ENCODE measurements at regions not wholly inside any gene's neighbourhood (a gene's known extent, or its start where the extent isn't known, plus 50 kb on each side); places are given as distances from the start of the nearest gene placed in this dataset.
"Not testable (repeated sequence)": the region's sequence is repeated elsewhere in the genome, so short reads cannot be mapped to it uniquely, and the experiment has no call there.

DNA sequence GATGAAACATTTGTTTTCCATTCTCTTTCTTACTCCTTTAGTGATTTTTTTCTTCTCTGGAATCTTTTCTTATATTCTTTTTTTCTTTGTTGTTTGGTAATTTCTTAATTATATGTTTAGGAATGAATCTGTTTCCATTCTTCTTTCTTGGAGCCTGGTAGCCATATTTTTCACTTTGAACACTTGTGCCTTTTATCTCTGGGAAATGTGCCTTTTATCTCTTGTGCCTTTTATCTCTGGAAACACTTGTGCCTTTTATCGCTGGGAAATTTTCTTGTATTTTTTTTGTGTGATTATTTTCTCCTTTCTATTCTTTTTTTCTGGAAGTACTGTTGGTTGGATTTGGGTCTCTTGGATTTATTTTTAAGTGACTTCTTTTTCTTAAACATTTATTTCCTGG, 118.2 kb downstream of the LEPR start:
- Mint-ChIP-seq H3K27me3 (no peaks in the 10 kb centered on the region), H3K4me1 (ENCODE audit: unreplicated experiment) (no peaks in the 10 kb centered on the region), H3K4me3 (no peak overlapping the region), H3K36me3 (no peaks in the 10 kb centered on the region), H3K27ac (no peak overlapping the region), H3K9me3 (no peaks in the 10 kb centered on the region)
- no peak for DNase-seq (ENCODE audit: extremely low spot score, unreplicated experiment)
- TF ChIP-seq, protein P1, sequence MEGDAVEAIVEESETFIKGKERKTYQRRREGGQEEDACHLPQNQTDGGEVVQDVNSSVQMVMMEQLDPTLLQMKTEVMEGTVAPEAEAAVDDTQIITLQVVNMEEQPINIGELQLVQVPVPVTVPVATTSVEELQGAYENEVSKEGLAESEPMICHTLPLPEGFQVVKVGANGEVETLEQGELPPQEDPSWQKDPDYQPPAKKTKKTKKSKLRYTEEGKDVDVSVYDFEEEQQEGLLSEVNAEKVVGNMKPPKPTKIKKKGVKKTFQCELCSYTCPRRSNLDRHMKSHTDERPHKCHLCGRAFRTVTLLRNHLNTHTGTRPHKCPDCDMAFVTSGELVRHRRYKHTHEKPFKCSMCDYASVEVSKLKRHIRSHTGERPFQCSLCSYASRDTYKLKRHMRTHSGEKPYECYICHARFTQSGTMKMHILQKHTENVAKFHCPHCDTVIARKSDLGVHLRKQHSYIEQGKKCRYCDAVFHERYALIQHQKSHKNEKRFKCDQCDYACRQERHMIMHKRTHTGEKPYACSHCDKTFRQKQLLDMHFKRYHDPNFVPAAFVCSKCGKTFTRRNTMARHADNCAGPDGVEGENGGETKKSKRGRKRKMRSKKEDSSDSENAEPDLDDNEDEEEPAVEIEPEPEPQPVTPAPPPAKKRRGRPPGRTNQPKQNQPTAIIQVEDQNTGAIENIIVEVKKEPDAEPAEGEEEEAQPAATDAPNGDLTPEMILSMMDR (conservative IDR thresholded peaks at IDR 0.05): no peak

DNA sequence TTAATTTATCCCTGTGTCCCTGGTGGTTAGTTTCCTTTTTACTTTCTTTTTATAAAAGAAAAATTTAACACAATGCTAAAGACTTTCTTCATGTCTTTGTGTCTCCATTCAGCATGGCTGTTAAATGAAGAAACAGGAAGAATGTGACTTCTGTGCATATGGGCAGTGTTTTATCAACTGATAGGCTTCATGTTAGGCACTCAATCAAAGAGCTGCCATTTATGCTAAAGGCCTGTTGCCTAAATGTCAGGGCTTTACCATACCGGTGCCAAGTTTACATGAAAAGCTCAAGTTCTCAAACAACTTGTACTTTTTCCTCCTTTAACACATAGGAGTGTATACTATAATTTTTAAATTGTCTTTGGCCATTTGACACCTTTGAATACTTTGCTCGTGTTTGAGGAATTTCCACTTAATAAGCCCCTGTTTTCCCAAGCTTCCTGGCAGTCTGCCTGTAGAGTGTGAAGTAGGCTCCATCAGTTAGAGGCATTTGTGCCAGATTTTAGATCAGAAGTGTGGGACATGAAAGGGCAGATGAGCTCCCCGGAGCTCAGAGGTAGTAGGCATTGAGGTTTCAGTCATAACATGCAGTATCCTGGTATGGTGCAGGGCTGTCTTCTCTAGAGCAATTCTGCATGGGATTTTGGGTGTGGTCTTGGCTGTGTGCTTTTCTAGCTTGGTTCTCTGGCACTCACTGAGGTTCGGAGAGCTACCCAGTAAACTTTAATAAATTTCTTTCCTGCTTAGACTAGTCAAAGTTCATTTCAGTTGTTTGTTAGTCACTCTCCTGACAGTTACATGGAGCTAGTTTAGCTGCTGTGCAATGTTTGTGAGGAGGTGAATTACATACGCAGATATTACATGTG, 119.0 kb downstream of the LEPR start:
- Mint-ChIP-seq H3K4me3 (no peak overlapping the region), H3K4me1 (ENCODE audit: unreplicated experiment) (no peaks in the 10 kb centered on the region), H3K27ac (no peak overlapping the region), H3K27me3 (no peaks in the 10 kb centered on the region), H3K36me3 (no peaks in the 10 kb centered on the region), H3K9me3 (no peaks in the 10 kb centered on the region)
- DNase-seq (ENCODE audit: extremely low spot score, unreplicated experiment): no peak
- TF ChIP-seq, protein P1 (conservative IDR thresholded peaks at IDR 0.05): no peak

DNA sequence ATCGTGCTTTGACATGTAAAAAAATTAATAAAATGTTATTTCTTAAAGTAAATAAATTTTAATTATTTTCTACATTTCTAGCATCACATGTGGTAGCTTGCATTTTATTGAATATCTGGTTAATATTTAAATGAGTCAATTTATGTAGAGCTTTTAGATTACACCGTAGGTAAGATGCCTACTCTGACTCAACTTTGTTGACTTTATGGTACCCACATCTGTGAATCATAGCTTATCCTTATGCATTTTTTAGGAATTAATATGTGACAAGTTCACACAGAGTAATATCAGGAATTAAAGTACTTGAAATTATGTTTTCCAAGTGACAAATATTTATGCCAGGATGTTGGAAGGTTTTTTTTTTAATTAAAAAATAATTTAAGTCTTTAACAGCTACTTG, 120.7 kb downstream of the LEPR start:
- Mint-ChIP-seq H3K27ac (no peak overlapping the region), H3K9me3 (no peaks in the 10 kb centered on the region), H3K27me3 (no peaks in the 10 kb centered on the region), H3K4me3 (no peak overlapping the region), H3K36me3 (no peaks in the 10 kb centered on the region), H3K4me1 (ENCODE audit: unreplicated experiment) (no peaks in the 10 kb centered on the region)
- no peak for DNase-seq (ENCODE audit: extremely low spot score, unreplicated experiment)
- TF ChIP-seq, protein P1 (conservative IDR thresholded peaks at IDR 0.05): no peak

DNA sequence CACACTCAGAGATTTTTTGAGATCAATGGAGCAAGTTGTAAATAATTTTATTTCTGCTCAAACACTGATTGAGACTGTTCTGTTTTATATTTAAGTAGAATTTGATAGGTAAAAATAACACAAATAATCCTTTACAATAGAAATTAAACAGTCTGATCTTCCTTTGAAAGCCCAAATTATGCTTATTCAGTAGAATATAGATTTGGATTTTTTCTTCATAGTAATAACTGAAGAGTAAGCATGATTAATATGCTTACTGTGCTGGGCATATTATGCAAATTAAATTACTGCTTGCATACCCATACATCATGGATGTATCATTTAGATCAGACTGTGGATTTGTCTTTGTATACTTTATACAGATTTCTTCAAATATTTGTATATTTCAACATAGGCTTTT, 121.4 kb downstream of the LEPR start:
- Mint-ChIP-seq H3K27ac (no peak overlapping the region), H3K9me3 (no peaks in the 10 kb centered on the region), H3K36me3 (no peaks in the 10 kb centered on the region), H3K4me3 (no peak overlapping the region), H3K27me3 (no peaks in the 10 kb centered on the region), H3K4me1 (ENCODE audit: unreplicated experiment) (no peaks in the 10 kb centered on the region)
- DNase-seq (ENCODE audit: extremely low spot score, unreplicated experiment): no peak
- TF ChIP-seq, protein P1 (conservative IDR thresholded peaks at IDR 0.05): no peak

DNA sequence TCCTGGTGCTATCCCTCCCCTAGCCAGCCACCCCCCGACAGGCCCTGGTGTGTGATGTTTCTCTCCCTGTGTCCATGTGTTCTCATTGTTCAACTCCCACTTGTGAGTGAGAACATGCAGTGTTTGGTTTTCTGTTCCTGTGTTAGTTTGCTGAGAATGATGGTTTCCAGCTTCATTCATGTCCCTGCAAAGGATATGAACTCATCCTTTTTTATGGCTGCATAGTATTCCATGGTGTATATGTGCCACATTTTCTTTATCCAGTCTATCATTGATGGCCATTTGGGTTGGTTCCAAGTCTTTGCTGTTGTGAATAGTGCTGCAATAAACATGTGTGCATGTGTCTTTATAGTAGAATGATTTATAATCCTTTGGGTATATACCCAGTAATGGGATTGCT, 122.1 kb downstream of the LEPR start:
- H3K4me1 Mint-ChIP-seq (ENCODE audit: unreplicated experiment); H3K27ac Mint-ChIP-seq; H3K27me3 Mint-ChIP-seq; H3K9me3 Mint-ChIP-seq; DNase-seq (ENCODE audit: extremely low spot score, unreplicated experiment); H3K4me3 Mint-ChIP-seq; H3K36me3 Mint-ChIP-seq: not testable (repeated sequence)

DNA sequence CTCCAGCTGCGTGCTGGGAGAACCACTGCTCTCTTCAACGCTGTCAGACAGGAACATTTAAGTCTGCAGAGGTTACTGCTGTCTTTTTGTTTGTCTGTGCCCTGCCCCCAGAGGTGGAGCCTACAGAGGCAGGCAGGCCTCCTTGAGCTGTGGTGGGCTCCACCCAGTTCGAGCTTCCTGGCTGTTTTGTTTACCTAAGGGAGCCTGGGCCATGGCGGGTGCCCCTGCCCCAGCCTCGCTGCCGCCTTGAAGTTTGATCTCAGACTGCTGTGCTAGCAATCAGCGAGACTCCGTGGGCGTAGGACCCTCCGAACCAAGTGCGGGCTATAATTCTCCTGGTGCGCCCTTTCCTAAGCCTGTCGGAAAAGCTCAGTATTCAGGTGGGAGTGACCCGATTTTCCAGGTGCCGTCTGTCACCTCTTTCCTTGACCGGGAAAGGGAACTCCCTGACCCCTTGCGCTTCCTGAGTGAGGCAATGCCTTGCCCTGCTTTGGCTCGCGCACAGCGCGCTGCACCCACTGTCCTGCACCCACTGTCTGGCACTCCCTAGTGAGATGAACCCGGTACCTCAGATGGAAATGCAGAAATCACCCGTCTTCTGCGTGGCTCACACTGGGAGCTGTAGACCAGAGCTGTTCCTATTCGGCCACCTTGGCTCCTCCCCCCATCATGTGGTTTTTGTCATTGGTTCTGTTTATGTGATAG, 130.0 kb downstream of the LEPR start:
- not testable (repeated sequence) for H3K36me3 Mint-ChIP-seq; H3K4me1 Mint-ChIP-seq (ENCODE audit: unreplicated experiment); DNase-seq (ENCODE audit: extremely low spot score, unreplicated experiment); H3K27me3 Mint-ChIP-seq
- H3K4me3 Mint-ChIP-seq: peak overlapping the region; percentile 80
- H3K9me3 Mint-ChIP-seq: peaks cover 17% of the 10 kb centered on the region
- peak overlapping the region; percentile 25 for H3K27ac Mint-ChIP-seq

DNA sequence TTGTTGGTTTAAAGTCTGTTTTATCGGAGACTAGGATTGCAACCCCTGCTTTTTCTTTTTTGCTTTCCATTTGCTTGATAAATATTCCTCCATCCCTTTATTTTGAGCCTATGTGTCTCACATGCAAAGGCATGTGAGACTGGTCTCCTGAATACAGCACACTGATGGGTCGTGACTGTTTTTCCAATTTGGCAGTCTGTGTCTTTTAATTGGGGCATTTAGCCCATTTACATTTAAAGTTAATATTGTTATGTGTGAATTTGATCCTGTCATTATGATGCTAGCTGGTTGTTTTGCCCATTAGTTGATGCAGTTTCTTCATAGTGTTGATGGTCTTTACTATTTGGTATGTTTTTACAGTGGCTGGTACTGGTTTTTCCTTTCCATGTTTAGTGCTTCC, 132.0 kb downstream of the LEPR start:
- H3K4me3 Mint-ChIP-seq; H3K27ac Mint-ChIP-seq; H3K4me1 Mint-ChIP-seq (ENCODE audit: unreplicated experiment): not testable (repeated sequence)

DNA sequence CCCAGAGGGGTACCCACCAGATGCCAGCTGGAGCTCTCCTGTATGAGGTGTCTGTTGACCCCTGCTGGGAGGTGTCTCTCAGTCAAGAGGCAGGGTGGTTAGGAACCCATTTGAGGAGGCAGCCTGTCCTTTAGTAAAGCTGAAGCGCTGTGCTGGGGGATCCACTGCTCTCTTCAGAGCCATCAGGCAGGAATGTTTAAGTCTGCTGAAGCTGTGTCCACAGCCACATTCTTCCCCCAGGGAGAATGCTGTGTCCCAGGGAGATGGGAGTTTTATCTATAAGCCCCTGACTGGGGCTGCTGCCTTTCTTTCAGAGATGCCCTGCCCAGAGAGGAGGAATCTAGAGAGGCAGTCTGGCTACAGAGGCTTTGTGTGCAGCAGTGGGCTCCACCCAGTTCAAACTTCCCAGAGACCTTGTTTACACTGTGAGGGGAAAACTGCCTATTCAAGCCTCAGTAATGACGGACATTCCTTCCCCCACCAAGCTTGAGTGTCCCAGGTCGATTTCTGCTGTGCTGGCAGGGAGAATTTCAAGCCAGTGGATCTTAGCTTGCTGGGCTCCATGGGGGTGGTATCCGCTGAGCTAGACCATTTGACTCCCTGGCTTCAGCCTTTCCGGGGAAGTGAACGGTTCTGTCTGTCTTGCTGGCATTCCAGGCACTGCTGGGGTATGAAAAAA, 133.8 kb downstream of the LEPR start:
- not testable (repeated sequence) for DNase-seq (ENCODE audit: extremely low spot score, unreplicated experiment); H3K27me3 Mint-ChIP-seq; H3K4me3 Mint-ChIP-seq; H3K4me1 Mint-ChIP-seq (ENCODE audit: unreplicated experiment); H3K27ac Mint-ChIP-seq; H3K36me3 Mint-ChIP-seq
- H3K9me3 Mint-ChIP-seq: peaks cover 17% of the 10 kb centered on the region

More for the DNA sequence above, 132.0 kb downstream of the LEPR start:
- DNase-seq (ENCODE audit: extremely low spot score, unreplicated experiment); H3K27me3 Mint-ChIP-seq; H3K36me3 Mint-ChIP-seq: not testable (repeated sequence)
- peaks cover 17% of the 10 kb centered on the region for H3K9me3 Mint-ChIP-seq
